ENCODE measurements at regions not wholly inside any gene's neighbourhood (a gene's known extent, or its start where the extent isn't known, plus 50 kb on each side); places are given as distances from the start of the nearest gene placed in this dataset.

DNA sequence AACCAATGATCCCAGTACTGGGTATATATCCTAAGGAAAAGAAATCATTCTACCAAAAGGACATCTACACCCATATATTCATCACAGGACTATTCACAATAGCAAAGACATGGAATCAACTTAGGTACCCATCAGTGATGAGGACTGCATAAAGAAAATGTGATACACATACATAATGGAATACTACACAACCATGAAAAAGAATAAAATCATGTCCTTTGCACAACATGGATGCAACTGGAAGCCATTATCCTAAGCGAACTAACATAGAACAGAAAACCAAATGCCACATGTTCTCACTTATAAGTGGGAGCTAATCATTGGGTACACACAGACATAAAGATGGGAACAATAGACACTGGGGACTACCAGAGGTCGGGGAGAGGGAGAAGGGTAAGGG lies 86.0 kb upstream of the LGR5 start (continued):
- TF ChIP-seq, protein P1, sequence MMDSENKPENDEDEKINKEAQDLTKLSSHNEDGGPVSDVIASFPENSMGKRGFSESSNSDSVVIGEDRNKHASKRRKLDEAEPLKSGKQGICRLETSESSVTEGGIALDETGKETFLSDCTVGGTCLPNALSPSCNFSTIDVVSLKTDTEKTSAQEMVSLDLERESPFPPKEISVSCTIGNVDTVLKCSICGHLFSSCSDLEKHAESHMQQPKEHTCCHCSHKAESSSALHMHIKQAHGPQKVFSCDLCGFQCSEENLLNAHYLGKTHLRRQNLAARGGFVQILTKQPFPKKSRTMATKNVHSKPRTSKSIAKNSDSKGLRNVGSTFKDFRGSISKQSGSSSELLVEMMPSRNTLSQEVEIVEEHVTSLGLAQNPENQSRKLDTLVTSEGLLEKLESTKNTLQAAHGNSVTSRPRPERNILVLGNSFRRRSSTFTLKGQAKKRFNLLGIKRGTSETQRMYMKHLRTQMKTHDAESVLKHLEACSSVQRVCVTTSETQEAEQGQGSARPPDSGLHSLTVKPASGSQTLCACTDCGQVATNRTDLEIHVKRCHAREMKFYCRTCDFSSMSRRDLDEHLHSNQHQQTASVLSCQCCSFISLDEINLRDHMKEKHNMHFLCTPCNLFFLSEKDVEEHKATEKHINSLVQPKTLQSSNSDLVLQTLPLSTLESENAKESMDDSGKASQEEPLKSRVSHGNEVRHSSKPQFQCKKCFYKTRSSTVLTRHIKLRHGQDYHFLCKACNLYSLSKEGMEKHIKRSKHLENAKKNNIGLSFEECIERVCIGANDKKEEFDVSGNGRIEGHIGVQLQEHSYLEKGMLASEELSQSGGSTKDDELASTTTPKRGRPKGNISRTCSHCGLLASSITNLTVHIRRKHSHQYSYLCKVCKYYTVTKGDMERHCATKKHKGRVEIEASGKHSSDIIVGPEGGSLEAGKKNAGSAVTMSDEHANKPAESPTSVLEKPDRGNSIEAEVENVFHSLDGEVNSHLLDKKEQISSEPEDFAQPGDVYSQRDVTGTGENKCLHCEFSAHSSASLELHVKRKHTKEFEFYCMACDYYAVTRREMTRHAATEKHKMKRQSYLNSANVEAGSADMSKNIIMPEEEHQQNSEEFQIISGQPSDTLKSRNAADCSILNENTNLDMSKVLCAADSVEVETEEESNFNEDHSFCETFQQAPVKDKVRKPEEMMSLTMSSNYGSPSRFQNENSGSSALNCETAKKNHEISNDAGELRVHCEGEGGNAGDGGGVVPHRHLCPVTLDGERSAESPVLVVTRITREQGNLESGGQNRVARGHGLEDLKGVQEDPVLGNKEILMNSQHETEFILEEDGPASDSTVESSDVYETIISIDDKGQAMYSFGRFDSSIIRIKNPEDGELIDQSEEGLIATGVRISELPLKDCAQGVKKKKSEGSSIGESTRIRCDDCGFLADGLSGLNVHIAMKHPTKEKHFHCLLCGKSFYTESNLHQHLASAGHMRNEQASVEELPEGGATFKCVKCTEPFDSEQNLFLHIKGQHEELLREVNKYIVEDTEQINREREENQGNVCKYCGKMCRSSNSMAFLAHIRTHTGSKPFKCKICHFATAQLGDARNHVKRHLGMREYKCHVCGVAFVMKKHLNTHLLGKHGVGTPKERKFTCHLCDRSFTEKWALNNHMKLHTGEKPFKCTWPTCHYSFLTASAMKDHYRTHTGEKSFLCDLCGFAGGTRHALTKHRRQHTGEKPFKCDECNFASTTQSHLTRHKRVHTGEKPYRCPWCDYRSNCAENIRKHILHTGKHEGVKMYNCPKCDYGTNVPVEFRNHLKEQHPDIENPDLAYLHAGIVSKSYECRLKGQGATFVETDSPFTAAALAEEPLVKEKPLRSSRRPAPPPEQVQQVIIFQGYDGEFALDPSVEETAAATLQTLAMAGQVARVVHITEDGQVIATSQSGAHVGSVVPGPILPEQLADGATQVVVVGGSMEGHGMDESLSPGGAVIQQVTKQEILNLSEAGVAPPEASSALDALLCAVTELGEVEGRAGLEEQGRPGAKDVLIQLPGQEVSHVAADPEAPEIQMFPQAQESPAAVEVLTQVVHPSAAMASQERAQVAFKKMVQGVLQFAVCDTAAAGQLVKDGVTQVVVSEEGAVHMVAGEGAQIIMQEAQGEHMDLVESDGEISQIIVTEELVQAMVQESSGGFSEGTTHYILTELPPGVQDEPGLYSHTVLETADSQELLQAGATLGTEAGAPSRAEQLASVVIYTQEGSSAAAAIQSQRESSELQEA (CRISPR knock-in tag; IDR thresholded peaks at IDR 0.05; ENCODE audit: not compliant biosample characterization): no peak
- TF ChIP-seq ATM (IDR thresholded peaks at IDR 0.05; ENCODE audit: borderline replicate concordance) (no peak), SRSF9 (IDR thresholded peaks at IDR 0.05; ENCODE audit: borderline replicate concordance, insufficient read depth, low read depth, low read length, poor library complexity, severe bottlenecking) (no peak), ZSCAN31 (CRISPR knock-in tag; IDR thresholded peaks at IDR 0.05; ENCODE audit: low read depth) (no peak), RFX3 (CRISPR knock-in tag; IDR thresholded peaks at IDR 0.05) (no peak), ZNF7 (CRISPR knock-in tag; IDR thresholded peaks at IDR 0.05) (no peak), NAIF1 (CRISPR knock-in tag; IDR thresholded peaks at IDR 0.05; ENCODE audit: borderline replicate concordance) (no peak), FOXM1 (CRISPR knock-in tag; IDR thresholded peaks at IDR 0.05) (no peak)
